ENCODE measurements at regions not wholly inside any gene's neighbourhood (a gene's known extent, or its start where the extent isn't known, plus 50 kb on each side); places are given as distances from the start of the nearest gene placed in this dataset.
"Not testable (repeated sequence)": the region's sequence is repeated elsewhere in the genome, so short reads cannot be mapped to it uniquely, and the experiment has no call there.

DNA sequence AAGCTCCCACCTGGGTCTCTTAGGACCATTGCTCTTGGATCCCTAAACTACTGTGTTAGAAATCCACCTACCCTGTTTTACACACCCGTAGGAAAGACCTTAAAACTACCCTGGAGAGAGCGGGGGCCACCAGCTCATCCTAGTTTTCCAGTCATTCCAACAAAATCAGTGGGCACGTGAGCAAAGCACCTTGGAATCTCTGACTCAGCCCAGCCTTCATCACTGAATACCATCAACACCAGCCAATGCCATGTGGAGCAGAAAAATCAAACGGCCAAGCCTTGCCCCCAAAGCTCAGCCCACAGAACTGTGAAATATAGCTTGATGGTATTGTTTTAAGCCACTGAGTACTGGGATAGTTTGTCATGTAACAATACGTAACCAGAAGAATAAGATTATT is 449.7 kb upstream of the CHAC2 start:
- no peaks in the 10 kb centered on the region for H3K27me3 ChIP-seq (ENCODE audit: control insufficient read depth, insufficient read depth, low read length)
- H3K9me3 ChIP-seq (ENCODE audit: control insufficient read depth, low read depth, low read length) = no peaks in the 10 kb centered on the region
- no CpG with 5 or more reads among the region's 5 CpGs for WGBS (ENCODE audit: insufficient coverage, low lambda C conversion rate)
- DNase-seq = no peak
- no peaks in the 10 kb centered on the region for H3K4me1 ChIP-seq (ENCODE audit: control insufficient read depth, insufficient read depth, low read length)
- H3K27ac ChIP-seq (ENCODE audit: low read length) = no peak overlapping the region
- no peaks in the 10 kb centered on the region for H3K36me3 ChIP-seq (ENCODE audit: control insufficient read depth, insufficient read depth, low read length)
- no peak overlapping the region for H3K4me3 ChIP-seq (ENCODE audit: low read length)

DNA sequence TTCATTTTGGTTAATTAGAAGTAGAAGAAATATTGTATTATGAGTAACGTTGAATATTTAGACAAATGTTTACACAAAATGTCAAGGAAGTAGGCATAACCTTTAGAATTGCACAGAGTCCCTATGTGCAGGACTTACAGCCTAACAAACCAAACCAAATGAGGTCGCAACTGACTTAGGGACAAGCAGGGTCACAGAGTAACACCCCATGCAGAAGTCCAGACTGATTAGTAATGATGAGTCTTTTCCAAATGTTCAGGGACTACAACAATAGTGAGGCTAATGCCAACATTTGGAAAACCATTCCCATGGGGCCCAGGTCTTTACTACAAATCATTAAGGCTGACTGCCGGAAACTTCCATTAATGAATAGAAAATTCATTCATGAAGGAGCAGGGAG is 452.5 kb upstream of the CHAC2 start:
- DNase-seq = no peak
- no peak overlapping the region for H3K4me3 ChIP-seq (ENCODE audit: low read length)
- H3K27me3 ChIP-seq (ENCODE audit: control insufficient read depth, insufficient read depth, low read length) = no peaks in the 10 kb centered on the region
- 100% methylated on average over 1 of the region's 3 CpGs for WGBS (ENCODE audit: insufficient coverage, low lambda C conversion rate)
- no peaks in the 10 kb centered on the region for H3K4me1 ChIP-seq (ENCODE audit: control insufficient read depth, insufficient read depth, low read length)
- H3K27ac ChIP-seq (ENCODE audit: low read length) = no peak overlapping the region
- H3K36me3 ChIP-seq (ENCODE audit: control insufficient read depth, insufficient read depth, low read length) = no peaks in the 10 kb centered on the region
- H3K9me3 ChIP-seq (ENCODE audit: control insufficient read depth, low read depth, low read length) = no peaks in the 10 kb centered on the region

DNA sequence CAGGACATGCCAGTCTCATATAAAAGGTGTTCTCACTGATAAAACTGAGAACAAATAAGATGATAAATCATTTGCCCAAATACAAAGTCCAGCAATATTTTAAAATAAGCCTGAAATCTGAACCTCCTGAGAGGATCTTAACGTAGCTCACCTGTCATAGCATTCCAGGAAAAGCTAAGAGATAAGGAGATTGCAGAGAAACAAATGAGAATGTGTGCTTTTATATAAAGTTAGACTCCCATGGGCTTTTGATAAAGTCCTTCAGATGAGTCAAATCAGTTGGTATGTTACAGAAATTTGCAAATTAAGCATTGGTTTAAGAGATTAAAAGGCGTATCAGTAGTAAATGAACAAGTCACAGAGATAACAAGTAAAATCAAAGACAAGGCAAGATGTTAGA is 452.9 kb upstream of the CHAC2 start:
- Histone ChIP-seq H3K27me3 (ENCODE audit: control insufficient read depth, insufficient read depth, low read length) (no peaks in the 10 kb centered on the region), H3K36me3 (ENCODE audit: control insufficient read depth, insufficient read depth, low read length) (no peaks in the 10 kb centered on the region), H3K4me1 (ENCODE audit: control insufficient read depth, insufficient read depth, low read length) (no peaks in the 10 kb centered on the region), H3K9me3 (ENCODE audit: control insufficient read depth, low read depth, low read length) (no peaks in the 10 kb centered on the region), H3K27ac (ENCODE audit: low read length) (no peak overlapping the region), H3K4me3 (ENCODE audit: low read length) (no peak overlapping the region)
- DNase-seq = no peak
- WGBS (ENCODE audit: insufficient coverage, low lambda C conversion rate) = 88% methylated on average over 1 of the region's 2 CpGs

DNA sequence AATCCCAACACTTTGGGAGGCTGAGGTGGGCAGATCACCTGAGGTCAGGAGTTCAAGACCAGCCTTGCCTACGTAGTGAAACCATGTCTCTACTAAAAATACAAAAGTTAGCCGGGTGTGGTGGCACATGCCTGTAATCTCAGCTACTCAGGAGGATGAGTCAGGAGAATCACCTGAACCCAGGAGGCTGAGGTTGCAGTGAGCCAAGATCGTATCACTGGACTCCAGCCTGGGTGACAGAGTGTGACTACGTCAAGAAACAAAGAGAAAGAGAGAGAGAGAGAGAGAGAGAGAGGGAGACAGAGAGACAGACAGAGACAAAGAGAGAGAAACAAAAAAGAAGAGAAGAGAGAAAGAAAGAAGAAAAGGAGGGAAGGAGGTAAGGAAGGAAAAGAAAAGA is 454.0 kb upstream of the CHAC2 start:
- not testable (repeated sequence) for H3K9me3 ChIP-seq (ENCODE audit: control insufficient read depth, low read depth, low read length); H3K27me3 ChIP-seq (ENCODE audit: control insufficient read depth, insufficient read depth, low read length); H3K27ac ChIP-seq (ENCODE audit: low read length); H3K4me1 ChIP-seq (ENCODE audit: control insufficient read depth, insufficient read depth, low read length); H3K4me3 ChIP-seq (ENCODE audit: low read length); H3K36me3 ChIP-seq (ENCODE audit: control insufficient read depth, insufficient read depth, low read length); DNase-seq
- WGBS (ENCODE audit: insufficient coverage, low lambda C conversion rate) = 86% methylated on average over 2 of the region's 4 CpGs

DNA sequence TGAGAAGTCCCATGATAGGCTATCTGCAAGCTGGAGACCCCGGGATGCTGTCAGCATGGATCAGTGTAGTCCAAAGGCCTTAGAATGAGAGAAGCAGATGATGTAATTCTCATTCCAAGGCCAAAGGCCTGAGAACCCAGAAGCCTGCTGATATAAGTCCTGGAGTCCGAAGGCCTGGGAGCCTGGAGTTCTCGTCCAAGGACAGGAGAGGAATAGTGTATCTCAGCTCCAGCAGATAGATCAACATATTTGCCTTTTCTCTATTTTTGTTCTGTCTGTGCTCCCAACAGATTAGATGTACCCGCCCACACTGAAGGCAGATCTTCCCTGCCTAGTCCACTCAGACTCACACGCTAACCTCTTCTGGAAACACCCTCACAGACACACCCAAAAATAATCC is 454.9 kb upstream of the CHAC2 start:
- no peaks in the 10 kb centered on the region for H3K4me1 ChIP-seq (ENCODE audit: control insufficient read depth, insufficient read depth, low read length)
- H3K9me3 ChIP-seq (ENCODE audit: control insufficient read depth, low read depth, low read length) = no peaks in the 10 kb centered on the region
- no peak overlapping the region for H3K27ac ChIP-seq (ENCODE audit: low read length)
- H3K36me3 ChIP-seq (ENCODE audit: control insufficient read depth, insufficient read depth, low read length) = no peaks in the 10 kb centered on the region
- DNase-seq = no peak
- H3K27me3 ChIP-seq (ENCODE audit: control insufficient read depth, insufficient read depth, low read length) = no peaks in the 10 kb centered on the region
- no peak overlapping the region for H3K4me3 ChIP-seq (ENCODE audit: low read length)
- whole genome bisulfite sequencing (ENCODE audit: insufficient coverage, low lambda C conversion rate) = no CpG with 5 or more reads among the region's 5 CpGs

DNA sequence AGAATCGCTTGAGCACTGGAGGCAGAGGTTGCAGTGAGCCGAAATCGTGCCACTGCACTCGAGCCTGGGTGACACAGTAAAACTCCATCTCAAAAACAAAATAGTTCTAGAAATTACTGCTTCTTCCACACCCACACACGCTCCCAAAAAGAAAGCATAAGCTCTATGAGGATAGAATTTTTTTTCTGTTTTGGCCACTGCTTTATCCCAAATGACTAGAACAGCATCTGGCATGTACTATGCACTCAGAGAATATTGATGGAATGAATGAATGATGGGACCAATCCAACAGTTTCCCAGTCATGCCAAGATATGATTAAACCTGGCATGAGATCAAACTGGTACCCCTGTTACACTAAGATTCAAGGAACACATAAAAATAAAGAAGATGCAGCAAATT is 455.4 kb upstream of the CHAC2 start:
- Histone ChIP-seq H3K27ac (ENCODE audit: low read length) (no peak overlapping the region), H3K4me1 (ENCODE audit: control insufficient read depth, insufficient read depth, low read length) (no peaks in the 10 kb centered on the region), H3K27me3 (ENCODE audit: control insufficient read depth, insufficient read depth, low read length) (no peaks in the 10 kb centered on the region), H3K36me3 (ENCODE audit: control insufficient read depth, insufficient read depth, low read length) (no peaks in the 10 kb centered on the region), H3K9me3 (ENCODE audit: control insufficient read depth, low read depth, low read length) (no peaks in the 10 kb centered on the region), H3K4me3 (ENCODE audit: low read length) (no peak overlapping the region)
- DNase-seq = no peak
- WGBS (ENCODE audit: insufficient coverage, low lambda C conversion rate) = no CpG with 5 or more reads among the region's 5 CpGs

DNA sequence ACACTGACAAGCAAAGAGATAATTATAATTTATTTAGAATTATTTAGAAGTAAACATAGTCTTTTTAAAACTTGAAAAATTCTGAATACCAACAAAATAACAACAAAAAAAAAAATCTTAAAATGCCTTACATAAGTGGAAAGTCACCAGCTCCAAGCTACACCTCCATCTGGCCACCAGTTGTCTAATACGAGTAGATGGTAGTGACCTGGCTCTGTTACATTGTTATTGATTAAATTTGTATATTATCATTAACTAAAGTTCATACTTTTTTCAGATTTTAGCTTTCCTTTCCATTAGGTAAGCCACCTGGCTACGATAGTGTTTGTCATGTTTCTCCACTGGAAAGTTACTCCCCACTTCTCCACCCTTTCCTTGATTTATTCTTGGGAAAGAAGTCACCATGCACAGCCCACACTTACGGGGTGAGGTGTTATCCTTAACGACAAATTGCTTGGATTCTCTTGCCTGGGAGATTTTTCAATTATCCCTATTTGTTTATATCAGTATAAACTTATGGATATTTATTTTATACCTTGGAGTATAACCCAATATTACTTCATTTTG is 464.5 kb upstream of the CHAC2 start:
- WGBS (ENCODE audit: insufficient coverage, low lambda C conversion rate) = 100% methylated on average over 1 of the region's 4 CpGs
- Histone ChIP-seq H3K27me3 (ENCODE audit: control insufficient read depth, insufficient read depth, low read length) (no peaks in the 10 kb centered on the region), H3K4me1 (ENCODE audit: control insufficient read depth, insufficient read depth, low read length) (no peaks in the 10 kb centered on the region), H3K36me3 (ENCODE audit: control insufficient read depth, insufficient read depth, low read length) (no peaks in the 10 kb centered on the region), H3K9me3 (ENCODE audit: control insufficient read depth, low read depth, low read length) (no peaks in the 10 kb centered on the region), H3K4me3 (ENCODE audit: low read length) (no peak overlapping the region), H3K27ac (ENCODE audit: low read length) (no peak overlapping the region)
- DNase-seq = no peak

DNA sequence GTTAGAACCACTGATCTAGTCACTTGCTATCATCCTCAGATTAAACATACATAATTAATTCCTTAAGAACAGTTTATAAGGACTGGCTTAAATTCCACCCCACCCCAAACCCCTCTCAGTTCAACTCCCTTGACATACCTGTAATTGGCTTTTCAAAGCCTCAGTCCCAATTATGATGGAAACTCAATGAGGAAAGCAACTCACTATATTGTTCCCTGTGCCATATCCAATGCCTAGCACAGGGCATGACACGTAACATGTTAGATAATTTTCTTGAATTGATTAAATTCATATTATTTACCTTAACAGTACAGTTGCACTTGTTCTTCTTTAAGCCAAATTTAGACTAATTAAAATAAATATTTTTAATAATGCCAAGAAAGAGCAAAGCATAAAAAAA is 465.1 kb upstream of the CHAC2 start:
- no peak for DNase-seq
- Histone ChIP-seq H3K36me3 (ENCODE audit: control insufficient read depth, insufficient read depth, low read length) (no peaks in the 10 kb centered on the region), H3K27me3 (ENCODE audit: control insufficient read depth, insufficient read depth, low read length) (no peaks in the 10 kb centered on the region), H3K9me3 (ENCODE audit: control insufficient read depth, low read depth, low read length) (no peaks in the 10 kb centered on the region), H3K4me1 (ENCODE audit: control insufficient read depth, insufficient read depth, low read length) (no peaks in the 10 kb centered on the region), H3K27ac (ENCODE audit: low read length) (no peak overlapping the region), H3K4me3 (ENCODE audit: low read length) (no peak overlapping the region)
- no CpG with 5 or more reads among the region's 1 CpG for WGBS (ENCODE audit: insufficient coverage, low lambda C conversion rate)

DNA sequence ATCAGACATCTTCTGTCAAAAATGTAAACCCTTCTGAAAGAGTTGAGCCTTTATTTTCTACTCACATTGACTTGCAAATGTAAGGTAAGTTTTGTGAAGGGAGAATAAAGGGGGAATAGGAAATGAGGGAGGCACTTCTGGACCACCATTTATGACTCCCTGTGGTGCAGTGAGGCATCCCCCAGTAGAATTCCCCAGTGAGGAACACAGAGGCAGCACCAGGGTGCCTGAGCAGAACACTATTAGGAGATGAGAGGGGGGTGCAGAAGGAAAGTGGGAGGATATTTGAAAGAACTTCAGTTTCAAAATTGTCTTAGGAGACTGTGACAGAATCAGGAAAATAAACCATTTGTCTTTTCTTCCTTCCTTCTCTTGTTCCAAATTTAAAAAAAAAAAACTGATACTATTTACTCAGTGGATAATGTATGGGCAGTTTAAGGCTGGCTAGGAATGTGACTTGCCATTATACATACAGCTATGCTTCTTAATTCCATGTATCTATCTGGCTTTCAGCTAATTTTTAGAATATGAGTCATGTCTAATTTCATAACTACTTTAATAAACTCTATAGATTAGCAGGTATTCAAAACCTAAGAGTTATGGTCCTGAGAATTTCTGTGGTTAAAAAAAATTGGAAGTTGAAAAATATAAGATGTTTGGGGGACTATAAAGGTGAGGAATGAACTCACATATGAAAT is 478.1 kb upstream of the CHAC2 start:
- Histone ChIP-seq H3K27me3 (ENCODE audit: control insufficient read depth, insufficient read depth, low read length) (no peaks in the 10 kb centered on the region), H3K4me1 (ENCODE audit: control insufficient read depth, insufficient read depth, low read length) (no peaks in the 10 kb centered on the region), H3K36me3 (ENCODE audit: control insufficient read depth, insufficient read depth, low read length) (no peaks in the 10 kb centered on the region), H3K4me3 (ENCODE audit: low read length) (no peak overlapping the region), H3K27ac (ENCODE audit: low read length) (no peak overlapping the region), H3K9me3 (ENCODE audit: control insufficient read depth, low read depth, low read length) (no peaks in the 10 kb centered on the region)
- no peak for DNase-seq

DNA sequence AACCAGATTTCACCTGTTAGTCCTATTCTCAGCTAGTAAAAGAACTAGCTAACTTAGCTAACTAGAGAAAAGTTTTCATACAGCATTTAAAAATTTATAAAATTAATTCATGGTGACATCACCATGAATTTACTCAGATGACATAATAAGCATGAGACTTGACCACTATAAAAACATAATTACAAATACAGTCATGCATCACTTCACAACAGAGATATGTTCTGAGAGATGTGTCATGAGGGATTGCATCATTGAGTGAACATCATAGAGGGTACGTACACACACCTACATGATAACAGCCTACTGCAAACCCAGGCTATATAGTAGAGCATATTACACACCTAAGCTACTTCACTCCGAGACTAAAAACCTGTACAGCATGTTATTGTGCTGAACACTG is 481.3 kb upstream of the CHAC2 start:
- H3K4me3 ChIP-seq (ENCODE audit: low read length) = no peak overlapping the region
- peak in 1 of 2 donors; percentile 9 for DNase-seq
- no peak overlapping the region for H3K27ac ChIP-seq (ENCODE audit: low read length)
- H3K36me3 ChIP-seq (ENCODE audit: control insufficient read depth, insufficient read depth, low read length) = no peaks in the 10 kb centered on the region
- no CpG with 5 or more reads among the region's 2 CpGs for WGBS (ENCODE audit: insufficient coverage, low lambda C conversion rate)
- no peaks in the 10 kb centered on the region for H3K27me3 ChIP-seq (ENCODE audit: control insufficient read depth, insufficient read depth, low read length)
- H3K9me3 ChIP-seq (ENCODE audit: control insufficient read depth, low read depth, low read length) = no peaks in the 10 kb centered on the region
- H3K4me1 ChIP-seq (ENCODE audit: control insufficient read depth, insufficient read depth, low read length) = no peaks in the 10 kb centered on the region

DNA sequence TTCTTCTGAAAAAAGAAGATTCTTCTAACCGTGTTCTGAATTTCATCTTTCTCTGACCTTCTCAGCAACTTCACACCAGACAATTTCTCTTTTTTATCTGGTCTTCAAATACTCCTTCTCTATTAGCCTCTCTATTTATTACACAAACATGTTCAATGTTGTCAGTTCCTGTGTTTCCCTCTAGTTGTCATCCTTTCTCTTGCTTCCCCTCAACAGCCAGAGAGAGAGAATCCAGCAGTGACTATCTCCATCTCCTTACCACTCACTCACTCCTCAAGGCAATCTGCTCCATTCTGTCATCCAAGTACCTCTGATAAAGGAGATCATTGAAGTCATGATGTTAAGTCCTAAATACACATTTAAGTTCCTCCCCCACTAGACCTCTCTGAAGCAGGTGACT is 491.9 kb upstream of the CHAC2 start:
- H3K36me3 ChIP-seq (ENCODE audit: control insufficient read depth, insufficient read depth, low read length) = no peaks in the 10 kb centered on the region
- no peaks in the 10 kb centered on the region for H3K27me3 ChIP-seq (ENCODE audit: control insufficient read depth, insufficient read depth, low read length)
- no peaks in the 10 kb centered on the region for H3K4me1 ChIP-seq (ENCODE audit: control insufficient read depth, insufficient read depth, low read length)
- WGBS (ENCODE audit: insufficient coverage, low lambda C conversion rate) = 92% methylated on average over 1 of the region's 1 CpG
- no peak for DNase-seq
- no peaks in the 10 kb centered on the region for H3K9me3 ChIP-seq (ENCODE audit: control insufficient read depth, low read depth, low read length)
- no peak overlapping the region for H3K4me3 ChIP-seq (ENCODE audit: low read length)
- no peak overlapping the region for H3K27ac ChIP-seq (ENCODE audit: low read length)

Data from large intestine (tissue), 3 donors.